A549 (cell line): ENCODE measurements at regions not wholly inside any gene's neighbourhood (a gene's known extent, or its start where the extent isn't known, plus 50 kb on each side); places are given as distances from the start of the nearest gene placed in this dataset.

Experiments used
- BCL3 ChIP-seq: fragments of >200 bp; sonication (Bioruptor Twin); formaldehyde crosslinking; IDR thresholded peaks from 3 replicates; pipeline ENCODE4 v1.6.1; 2016
- CHD4 ChIP-seq: fragments of 200-600 bp; sonication (generic); IDR thresholded peaks from 2 replicates; pipeline ENCODE4 v1.6.1; 2016; ENCODE audit warnings: antibody characterized with exemption, mild to moderate bottlenecking, borderline replicate concordance
- CTCF ChIP-seq: fragments of >200 bp; sonication (Bioruptor Twin); formaldehyde crosslinking; IDR thresholded peaks from 3 replicates; pipeline ENCODE4 v1.5.1; 2016
- EHMT2 ChIP-seq: fragments of 200-600 bp; sonication (generic); IDR thresholded peaks from 2 replicates; pipeline ENCODE4 v1.6.1; 2016; ENCODE audit warnings: antibody characterized with exemption, low read depth, mild to moderate bottlenecking, moderate library complexity
- EP300 ChIP-seq, 2 experiments: fragments of >200 bp; sonication (Bioruptor Twin); formaldehyde crosslinking; IDR thresholded peaks; 2 replicates in 1 of 2; 3 replicates in 1 of 2; pipeline ENCODE4 v1.6.1; 2016 to 2017
- MAZ ChIP-seq: fragments of 150-350 bp; IDR thresholded peaks from 2 replicates; pipeline ENCODE4 v1.6.1; 2014; ENCODE audit warnings: antibody characterized with exemption, low read depth, low read length, borderline replicate concordance
- NR3C1 ChIP-seq: fragments of >200 bp; sonication (Bioruptor Twin); formaldehyde crosslinking; IDR thresholded peaks from 3 replicates; pipeline ENCODE4 v1.6.1; 2017
- POLR2A ChIP-seq: IDR thresholded peaks from 2 replicates; pipeline ENCODE4 v1.6.1; 2012; ENCODE audit warnings: mild to moderate bottlenecking, low read length
- POLR2AphosphoS2 ChIP-seq: conservative IDR thresholded peaks from 2 replicates; pipeline ENCODE4 v1.6.1; 2012; ENCODE audit warnings: low read length, improper control_type of control experiment, inconsistent platforms
- RAD21 ChIP-seq, 2 experiments: fragments of >200 bp in 1 of 2; sonication (Bioruptor Twin) in 1 of 2; formaldehyde crosslinking in 1 of 2; IDR thresholded peaks in 1 of 2; conservative IDR thresholded peaks in 1 of 2; 2 replicates in 1 of 2; 3 replicates in 1 of 2; pipeline ENCODE4 v1.6.1; 2012 to 2018; ENCODE audit warnings: inconsistent platforms in 1 of 2
- REST ChIP-seq: fragments of 200-600 bp; sonication (generic); IDR thresholded peaks from 2 replicates; pipeline ENCODE4 v1.6.1; 2016; ENCODE audit warnings: antibody characterized with exemption, mild to moderate bottlenecking, moderate library complexity
- RFX5 ChIP-seq: fragments of 450-650 bp; IDR thresholded peaks from 2 replicates; pipeline ENCODE4 v1.7.1; 2014; ENCODE audit warnings: antibody characterized with exemption, mild to moderate bottlenecking, moderate library complexity
- SMC3 ChIP-seq: fragments of >200 bp; sonication (Bioruptor Twin); formaldehyde crosslinking; IDR thresholded peaks from 3 replicates; pipeline ENCODE4 v1.6.1; 2018; ENCODE audit warnings: inconsistent platforms
- SREBF2 ChIP-seq: fragments of 450-650 bp; IDR thresholded peaks from 2 replicates; pipeline ENCODE4 v1.6.1; 2014; ENCODE audit warnings: mild to moderate bottlenecking, moderate library complexity

GRCh38 chr6:139858429-139858828, 484.0 kb upstream of the CITED2 start:
- no peak for TF ChIP-seq CTCF
- no peak for TF ChIP-seq MAZ
- no peak for TF ChIP-seq CHD4
- TF ChIP-seq POLR2A: no peak
- TF ChIP-seq RFX5: no peak
- TF ChIP-seq RAD21 (conservative IDR thresholded peaks at IDR 0.05 in 1 of 2, IDR thresholded peaks at IDR 0.05 in 1 of 2): no peak
- no peak for TF ChIP-seq POLR2AphosphoS2
- no peak for TF ChIP-seq EP300 (IDR thresholded peaks at IDR 0.05)
- TF ChIP-seq NR3C1: no peak
- TF ChIP-seq REST: no peak
- TF ChIP-seq EHMT2: no peak
- TF ChIP-seq SMC3: no peak
- TF ChIP-seq BCL3: no peak
- TF ChIP-seq SREBF2: no peak
